ENCODE measurements at regions not wholly inside any gene's neighbourhood (a gene's known extent, or its start where the extent isn't known, plus 50 kb on each side); places are given as distances from the start of the nearest gene placed in this dataset.
"Not testable (repeated sequence)": the region's sequence is repeated elsewhere in the genome, so short reads cannot be mapped to it uniquely, and the experiment has no call there.

DNA sequence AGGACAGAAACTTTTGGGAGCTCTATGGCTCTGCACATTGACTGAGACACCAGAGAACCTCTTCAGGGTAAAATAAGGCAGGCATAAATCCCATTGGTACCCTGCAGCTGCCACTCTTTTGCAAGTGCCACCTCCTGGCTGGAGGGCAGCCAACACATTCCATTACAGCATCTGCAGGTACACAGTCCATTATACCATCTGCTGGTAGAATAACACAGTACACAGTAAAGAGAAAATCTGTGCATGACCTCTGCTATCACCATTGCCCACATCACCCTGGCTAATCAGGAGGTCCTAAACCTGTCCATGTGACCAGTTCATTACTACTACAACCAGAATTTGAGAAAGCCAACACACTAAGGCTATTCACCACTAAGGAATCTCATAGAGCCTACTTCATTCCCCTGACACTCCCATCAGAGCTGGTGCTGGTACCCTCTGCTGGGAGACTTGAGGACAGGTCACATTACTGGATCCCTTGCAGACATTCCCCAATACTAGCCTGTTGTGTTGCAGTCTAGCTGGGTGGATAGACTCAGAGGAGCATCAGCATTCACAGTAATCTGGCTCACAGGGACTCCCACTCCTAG is 176.2 kb upstream of the TACR3 start:
- no peak for DNase-seq
- POLR2A ChIA-PET = no interaction called here
- no peak overlapping the region for H3K4me3 Mint-ChIP-seq

GRCh38 chr4:103892586-103892985 is 172.8 kb upstream of the TACR3 start:
- DNase-seq = no peak
- Mint-ChIP-seq H3K9me3 (no peaks in the 10 kb centered on the region), H3K36me3 (no peaks in the 10 kb centered on the region), H3K4me1 (no peaks in the 10 kb centered on the region), H3K4me3 (no peak overlapping the region), H3K27me3 (no peaks in the 10 kb centered on the region), H3K27ac (no peak overlapping the region)
- no peak for ATAC-seq (ENCODE audit: low read depth)
- POLR2A ChIA-PET = no interaction called here

More for the DNA sequence above, 176.2 kb upstream of the TACR3 start:
- Mint-ChIP-seq H3K36me3 (no peaks in the 10 kb centered on the region), H3K4me1 (no peaks in the 10 kb centered on the region), H3K27ac (no peak overlapping the region), H3K9me3 (peaks cover 2% of the 10 kb centered on the region), H3K27me3 (no peaks in the 10 kb centered on the region)
- no peak for ATAC-seq (ENCODE audit: low read depth)

- no peaks in the 10 kb centered on the region for H3K4me1 Mint-ChIP-seq
- no peak for DNase-seq
- H3K36me3 Mint-ChIP-seq = no peaks in the 10 kb centered on the region
- no peak for ATAC-seq (ENCODE audit: low read depth)
- no peak overlapping the region for H3K4me3 Mint-ChIP-seq
- H3K27ac Mint-ChIP-seq = no peak overlapping the region
- POLR2A ChIA-PET = no interaction called here
- no peaks in the 10 kb centered on the region for H3K27me3 Mint-ChIP-seq
- H3K9me3 Mint-ChIP-seq = no peaks in the 10 kb centered on the region
Observed at GRCh38 chr4:103887191-103887590, 167.4 kb upstream of the TACR3 start.

- Mint-ChIP-seq H3K36me3 (no peaks in the 10 kb centered on the region), H3K4me1 (no peaks in the 10 kb centered on the region), H3K27me3 (no peaks in the 10 kb centered on the region), H3K27ac (no peak overlapping the region), H3K4me3 (no peak overlapping the region), H3K9me3 (no peaks in the 10 kb centered on the region)
- POLR2A ChIA-PET = no interaction called here
- no peak for DNase-seq
- no peak for ATAC-seq (ENCODE audit: low read depth)
Observed at GRCh38 chr4:103885152-103885551, 165.4 kb upstream of the TACR3 start.

- DNase-seq (no peak), ATAC-seq (ENCODE audit: low read depth) (no peak)
- Mint-ChIP-seq H3K4me1 (no peaks in the 10 kb centered on the region), H3K27me3 (no peaks in the 10 kb centered on the region), H3K9me3 (no peaks in the 10 kb centered on the region), H3K36me3 (no peaks in the 10 kb centered on the region), H3K27ac (no peak overlapping the region), H3K4me3 (no peak overlapping the region)
- POLR2A ChIA-PET = no interaction called here
Observed at GRCh38 chr4:103867311-103867710, 147.5 kb upstream of the TACR3 start.

DNA sequence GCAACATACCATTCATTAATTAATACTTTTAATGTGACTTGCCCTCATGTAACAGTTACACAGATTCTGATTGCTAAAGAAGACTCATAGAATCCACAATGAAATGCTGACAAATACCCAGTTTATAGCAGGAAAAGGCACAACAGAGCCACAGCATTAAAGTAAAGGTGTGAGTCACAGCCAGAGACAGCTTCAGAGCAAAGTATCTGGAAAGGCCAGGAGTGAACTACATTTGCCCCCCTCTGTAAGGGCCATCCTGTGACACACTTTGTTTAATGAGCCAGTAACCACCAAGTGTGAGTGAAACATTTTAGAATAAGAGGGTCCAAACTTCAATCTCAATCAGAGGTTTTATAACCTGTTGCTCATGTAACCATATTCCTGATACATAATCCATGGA is 133.8 kb upstream of the TACR3 start:
- H3K27ac Mint-ChIP-seq = no peak overlapping the region
- no peaks in the 10 kb centered on the region for H3K4me1 Mint-ChIP-seq
- H3K36me3 Mint-ChIP-seq = no peaks in the 10 kb centered on the region
- POLR2A ChIA-PET = no interaction called here
- no peak for DNase-seq
- peaks cover 8% of the 10 kb centered on the region for H3K9me3 Mint-ChIP-seq
- ATAC-seq (ENCODE audit: low read depth) = no peak
- no peaks in the 10 kb centered on the region for H3K27me3 Mint-ChIP-seq
- H3K4me3 Mint-ChIP-seq = no peak overlapping the region

GRCh38 chr4:103853146-103853545 is 133.4 kb upstream of the TACR3 start:
- H3K36me3 Mint-ChIP-seq = no peaks in the 10 kb centered on the region
- POLR2A ChIA-PET = no interaction called here
- ATAC-seq (ENCODE audit: low read depth) (no peak), DNase-seq (no peak)
- H3K9me3 Mint-ChIP-seq = peaks cover 10% of the 10 kb centered on the region
- H3K27me3 Mint-ChIP-seq = no peaks in the 10 kb centered on the region
- no peak overlapping the region for H3K4me3 Mint-ChIP-seq
- H3K4me1 Mint-ChIP-seq = no peaks in the 10 kb centered on the region
- no peak overlapping the region for H3K27ac Mint-ChIP-seq

- POLR2A ChIA-PET = no interaction called here
- H3K4me3 Mint-ChIP-seq = no peak overlapping the region
Observed at GRCh38 chr4:103845075-103845474, 125.3 kb upstream of the TACR3 start.

GRCh38 chr4:103842637-103843239 is 123.0 kb upstream of the TACR3 start:
- H3K4me3 Mint-ChIP-seq = no peak overlapping the region
- POLR2A ChIA-PET = no interaction called here
- H3K27me3 Mint-ChIP-seq = no peaks in the 10 kb centered on the region
- DNase-seq = no peak
- H3K9me3 Mint-ChIP-seq = no peaks in the 10 kb centered on the region
- no peaks in the 10 kb centered on the region for H3K36me3 Mint-ChIP-seq
- no peak overlapping the region for H3K27ac Mint-ChIP-seq
- ATAC-seq (ENCODE audit: low read depth) = no peak
- H3K4me1 Mint-ChIP-seq = no peaks in the 10 kb centered on the region

More at GRCh38 chr4:103845075-103845474, 125.3 kb upstream of the TACR3 start:
- H3K4me1 Mint-ChIP-seq = no peaks in the 10 kb centered on the region
- H3K27me3 Mint-ChIP-seq = no peaks in the 10 kb centered on the region
- no peaks in the 10 kb centered on the region for H3K36me3 Mint-ChIP-seq
- DNase-seq (no peak), ATAC-seq (ENCODE audit: low read depth) (no peak)
- peaks cover 10% of the 10 kb centered on the region for H3K9me3 Mint-ChIP-seq
- H3K27ac Mint-ChIP-seq = no peak overlapping the region

DNA sequence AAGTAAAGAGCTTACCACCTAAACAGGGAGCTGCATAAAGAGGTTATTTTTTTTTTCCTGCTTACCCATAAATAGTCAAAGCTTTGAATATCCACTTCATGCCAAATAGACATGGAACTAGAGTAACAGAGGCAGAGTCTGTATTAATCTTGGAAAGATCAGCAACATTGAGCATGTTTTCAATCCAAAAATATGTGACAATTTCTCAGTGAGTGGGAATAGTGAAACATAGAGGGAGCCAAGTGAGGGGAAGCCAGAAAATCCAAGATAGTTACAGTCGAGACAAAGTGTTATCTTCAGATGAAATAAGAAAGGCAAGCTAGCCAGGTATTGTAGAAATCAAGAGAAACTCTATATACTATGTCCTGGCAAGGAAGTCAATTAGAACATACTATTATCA is 122.3 kb upstream of the TACR3 start:
- H3K27ac Mint-ChIP-seq = no peak overlapping the region

DNA sequence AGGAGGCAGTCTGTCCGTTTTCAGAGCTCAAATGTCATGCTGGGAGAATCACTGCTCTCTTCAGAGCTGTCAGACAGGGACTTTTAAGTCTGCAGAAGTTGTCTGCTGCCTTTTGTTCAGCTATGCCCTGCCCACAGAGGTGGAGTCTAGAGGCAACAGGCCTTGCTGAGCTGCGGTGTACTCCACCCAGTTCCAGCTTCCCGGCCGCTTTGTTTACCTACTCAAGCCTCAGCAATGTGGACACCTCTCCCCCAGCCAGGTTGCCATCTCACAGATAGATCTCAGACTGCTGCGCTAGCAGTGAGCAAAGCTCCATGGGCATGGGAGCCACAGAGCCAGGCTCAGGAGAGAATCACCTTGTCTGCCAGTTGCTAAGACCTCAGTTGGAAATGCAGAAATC is 90.5 kb upstream of the TACR3 start:
- H3K9me3 Mint-ChIP-seq = not testable (repeated sequence)

More for the DNA sequence above, 122.3 kb upstream of the TACR3 start:
- no peak for DNase-seq
- no peaks in the 10 kb centered on the region for H3K4me1 Mint-ChIP-seq
- H3K4me3 Mint-ChIP-seq = no peak overlapping the region
- no peaks in the 10 kb centered on the region for H3K36me3 Mint-ChIP-seq
- POLR2A ChIA-PET = no interaction called here
- H3K9me3 Mint-ChIP-seq = no peaks in the 10 kb centered on the region
- no peaks in the 10 kb centered on the region for H3K27me3 Mint-ChIP-seq
- ATAC-seq (ENCODE audit: low read depth) = no peak

DNA sequence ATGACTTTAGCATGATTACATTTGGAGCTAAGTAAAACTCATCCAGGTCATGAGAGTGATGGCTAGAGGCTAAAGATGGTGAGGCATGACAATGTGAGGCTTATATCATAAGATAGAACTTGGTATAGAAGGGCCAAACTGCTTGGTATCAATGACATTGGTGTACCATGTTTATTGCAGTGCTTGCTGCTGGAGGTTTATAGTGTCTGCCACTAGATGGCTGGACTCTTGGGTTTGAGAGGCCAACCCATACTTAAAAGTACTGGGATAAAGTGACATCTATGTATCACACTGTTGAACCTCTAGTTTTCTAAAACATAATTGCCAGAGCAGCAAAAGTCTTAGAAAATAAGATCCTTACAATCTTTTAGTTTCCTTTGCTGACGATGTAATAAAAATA is 83.0 kb upstream of the TACR3 start:
- Mint-ChIP-seq H3K27me3 (no peaks in the 10 kb centered on the region), H3K9me3 (no peaks in the 10 kb centered on the region), H3K4me1 (no peaks in the 10 kb centered on the region), H3K36me3 (no peaks in the 10 kb centered on the region), H3K4me3 (no peak overlapping the region), H3K27ac (no peak overlapping the region)
- POLR2A ChIA-PET = no interaction called here
- DNase-seq (no peak), ATAC-seq (ENCODE audit: low read depth) (no peak)

More for the DNA sequence above, 90.5 kb upstream of the TACR3 start:
- H3K27ac Mint-ChIP-seq; H3K36me3 Mint-ChIP-seq; H3K4me1 Mint-ChIP-seq; DNase-seq; H3K27me3 Mint-ChIP-seq; H3K4me3 Mint-ChIP-seq; POLR2A ChIA-PET; ATAC-seq (ENCODE audit: low read depth): not testable (repeated sequence)

DNA sequence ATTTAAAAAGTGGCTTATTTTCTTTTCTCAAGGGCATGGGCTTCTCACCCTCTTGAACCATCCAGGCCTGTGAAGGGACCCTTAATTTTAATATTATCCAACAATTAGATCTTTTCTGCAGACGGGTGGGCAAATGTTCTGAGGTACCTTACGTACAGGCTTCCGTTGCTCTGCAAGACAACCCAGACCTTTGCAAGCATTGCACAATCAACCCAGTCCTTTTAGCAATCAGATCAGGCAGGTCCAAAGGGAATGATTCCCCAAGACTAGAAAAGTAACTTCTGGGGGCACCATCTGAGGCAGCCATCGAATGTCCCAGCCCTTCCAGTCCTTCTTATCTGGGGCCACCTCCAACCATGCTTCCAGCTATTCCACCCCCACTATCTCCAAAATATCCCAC is 67.3 kb upstream of the TACR3 start:
- ATAC-seq (ENCODE audit: low read depth) = no peak
- H3K36me3 Mint-ChIP-seq = no peaks in the 10 kb centered on the region
- no peak for DNase-seq
- H3K27ac Mint-ChIP-seq = no peak overlapping the region
- POLR2A ChIA-PET = no interaction called here
- H3K27me3 Mint-ChIP-seq = no peaks in the 10 kb centered on the region
- no peaks in the 10 kb centered on the region for H3K4me1 Mint-ChIP-seq
- H3K9me3 Mint-ChIP-seq = peaks cover 7% of the 10 kb centered on the region
- no peak overlapping the region for H3K4me3 Mint-ChIP-seq

DNA sequence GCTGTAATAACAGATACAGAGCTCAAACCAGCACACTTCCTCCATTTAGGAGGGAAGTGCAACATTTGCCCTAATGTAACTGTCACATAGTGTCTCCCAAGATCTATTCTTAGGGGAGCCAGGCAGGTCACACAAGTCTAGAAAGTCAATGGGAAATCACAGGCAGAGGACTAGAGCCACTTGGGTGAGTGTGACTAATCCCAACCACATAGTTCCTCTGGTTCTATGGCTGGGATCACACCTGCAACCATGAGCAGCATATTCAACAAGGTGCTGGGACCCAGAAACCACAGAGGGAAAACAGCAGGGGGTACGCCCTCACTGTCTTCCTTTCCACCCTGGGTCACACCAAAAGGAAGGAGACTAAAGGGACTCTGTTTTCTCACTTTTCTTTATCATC is 66.8 kb upstream of the TACR3 start:
- POLR2A ChIA-PET = no interaction called here
- Mint-ChIP-seq H3K27ac (no peak overlapping the region), H3K9me3 (peaks cover 5% of the 10 kb centered on the region), H3K27me3 (no peaks in the 10 kb centered on the region), H3K36me3 (no peaks in the 10 kb centered on the region), H3K4me3 (no peak overlapping the region), H3K4me1 (no peaks in the 10 kb centered on the region)
- DNase-seq (no peak), ATAC-seq (ENCODE audit: low read depth) (no peak)

DNA sequence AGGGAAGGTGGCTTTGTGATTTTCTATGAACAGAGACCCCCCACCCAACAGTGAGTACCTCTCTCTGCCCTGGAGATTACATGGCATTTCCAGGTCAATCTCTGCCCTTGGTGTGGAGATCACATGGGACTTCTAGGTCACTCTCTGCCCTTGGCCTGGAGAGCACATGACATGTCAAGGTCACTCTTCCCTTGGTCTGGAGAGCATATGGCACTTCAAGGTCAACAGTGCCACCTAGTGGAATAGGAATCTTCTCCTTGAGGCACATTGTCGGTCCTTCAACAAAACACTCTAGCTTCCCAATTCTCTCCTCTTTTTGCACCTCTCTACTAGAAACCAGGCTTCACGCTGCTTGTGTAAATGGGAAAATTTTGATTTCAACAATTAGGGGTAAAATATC is 66.2 kb upstream of the TACR3 start:
- Mint-ChIP-seq H3K27ac (no peak overlapping the region), H3K4me1 (no peaks in the 10 kb centered on the region), H3K4me3 (no peak overlapping the region), H3K27me3 (no peaks in the 10 kb centered on the region), H3K36me3 (no peaks in the 10 kb centered on the region), H3K9me3 (peaks cover 5% of the 10 kb centered on the region)
- ATAC-seq (ENCODE audit: low read depth) = no peak
- POLR2A ChIA-PET = no interaction called here
- DNase-seq = no peak
